SK-N-SH (cell line): ENCODE measurements at regions not wholly inside any gene's neighbourhood (a gene's known extent, or its start where the extent isn't known, plus 50 kb on each side); places are given as distances from the start of the nearest gene placed in this dataset.

Experiments used
- CTCF ChIA-PET: fragments of 300-600, 350-600 bp; formaldehyde crosslinking; extraction: SDS; loops from one replicate; lab custom pipeline; 2021; lab: Yijun Ruan, JAX
- POLR2A ChIA-PET: fragments of 350-600 bp; sonication (Branson Sonifier 250); formaldehyde crosslinking; extraction: SDS; loops from one replicate; lab custom pipeline; 2020; ENCODE audit warnings: antibody characterized with exemption, inconsistent platforms; lab: Yijun Ruan, JAX
- DNase-seq: peaks from one replicate; pipeline ENCODE4 v3.0.0; 2012
- H2AFZ ChIP-seq: fragments of 200-600 bp; sonication (generic); 2 replicates; pipeline ENCODE4 v1.8.1; 2016; ENCODE audit warnings: antibody characterized with exemption, mild to moderate bottlenecking, low read depth
- H3F3A ChIP-seq: fragments of 200-600 bp; sonication (generic); replicated peaks from 2 replicates; pipeline ENCODE3; 2016; ENCODE audit warnings: antibody characterized with exemption, mild to moderate bottlenecking; ENCODE audit not compliant: insufficient read depth
- H3K27ac ChIP-seq, 2 experiments: fragments of 200-500 bp in 1 of 2; fragments of 200-600 bp in 1 of 2; sonication (Bioruptor generic) in 1 of 2; sonication (generic), shearing (Covaris generic) in 1 of 2; 2 replicates each; pipeline versions ENCODE4 v1.5.1 to v1.6.1; 2014 to 2016; ENCODE audit warnings: low read depth in 2 of 2, inconsistent platforms in 1 of 2, low read length in 1 of 2, mild to moderate bottlenecking in 1 of 2, mixed read lengths in 1 of 2
- H3K27me3 ChIP-seq: fragments of 200-600 bp; sonication (generic), shearing (Covaris generic); 2 replicates; pipeline ENCODE4 v1.6.1; 2016; ENCODE audit warnings: mixed run types; ENCODE audit not compliant: insufficient read depth
- H3K36me3 ChIP-seq, 2 experiments: fragments of 200-500 bp in 1 of 2; fragments of 200-600 bp in 1 of 2; sonication (Bioruptor generic) in 1 of 2; sonication (generic) in 1 of 2; replicated peaks in 1 of 2; 2 replicates each; pipeline versions ENCODE3 to v1.5.1; 2014 to 2016; ENCODE audit warnings: low read length in 1 of 2, mild to moderate bottlenecking in 1 of 2; ENCODE audit not compliant: insufficient read depth in 2 of 2, control insufficient read depth in 1 of 2
- H3K4me1 ChIP-seq, 2 experiments: fragments of 200-500 bp in 1 of 2; fragments of 200-600 bp in 1 of 2; sonication (Bioruptor generic) in 1 of 2; sonication (generic), shearing (Covaris generic) in 1 of 2; 2 replicates each; pipeline versions ENCODE4 v1.5.1 to v1.6.1; 2014 to 2016; ENCODE audit warnings: low read depth in 1 of 2, low read length in 1 of 2, mixed run types in 1 of 2; ENCODE audit not compliant: insufficient read depth in 2 of 2, control insufficient read depth in 1 of 2
- H3K4me2 ChIP-seq: fragments of 200-600 bp; sonication (generic), shearing (Covaris generic); 2 replicates; pipeline ENCODE4 v1.6.1; 2017; ENCODE audit warnings: mixed run types
- H3K4me3 ChIP-seq, 2 experiments: fragments of 200-500 bp in 1 of 2; fragments of 200-600 bp in 1 of 2; sonication (Bioruptor generic) in 1 of 2; sonication (generic), shearing (Covaris generic) in 1 of 2; 2 replicates each; pipeline versions ENCODE4 v1.5.1 to v1.8.1; 2014 to 2016; ENCODE audit warnings: low read depth in 2 of 2, inconsistent platforms in 1 of 2, low read length in 1 of 2, mild to moderate bottlenecking in 1 of 2, mixed read lengths in 1 of 2, moderate library complexity in 1 of 2
- H3K79me2 ChIP-seq: fragments of 200-600 bp; sonication (generic); 2 replicates; pipeline ENCODE4 v1.8.1; 2017; ENCODE audit warnings: mild to moderate bottlenecking; ENCODE audit not compliant: insufficient read depth
- H3K9ac ChIP-seq: fragments of 200-600 bp; sonication (generic); 2 replicates; pipeline ENCODE4 v1.6.1; 2017; ENCODE audit warnings: mixed run types
- H3K9me2 ChIP-seq: fragments of 200-600 bp; sonication (generic); 2 replicates; pipeline ENCODE4 v1.6.1; 2017; ENCODE audit warnings: mixed run types
- H3K9me3 ChIP-seq: fragments of 200-600 bp; sonication (generic); 2 replicates; pipeline ENCODE4 v1.6.1; 2017; ENCODE audit warnings: mixed run types, mild to moderate bottlenecking, moderate library complexity
- H4K20me1 ChIP-seq: fragments of 200-600 bp; sonication (generic); 2 replicates; pipeline ENCODE4 v1.6.1; 2017; ENCODE audit warnings: mild to moderate bottlenecking, mixed run types; ENCODE audit not compliant: insufficient read depth
- CTCF ChIP-seq: fragments of 200-600 bp; sonication (generic); IDR thresholded peaks from 2 replicates; pipeline ENCODE4 v1.6.1; 2017; ENCODE audit warnings: antibody characterized with exemption, mild to moderate bottlenecking, moderate library complexity
- ELF1 ChIP-seq: IDR thresholded peaks from 2 replicates; pipeline ENCODE4 v1.4.0; 2012
- EP300 ChIP-seq, 2 experiments: IDR thresholded peaks; 2 replicates each; pipeline versions ENCODE4 v1.4.0 to v1.6.1; 2012; ENCODE audit warnings: borderline replicate concordance in 1 of 2, low read depth in 1 of 2, low read length in 1 of 2
- EZH2phosphoT487 ChIP-seq: fragments of 200-600 bp; sonication (generic); IDR thresholded peaks from 2 replicates; pipeline ENCODE4 v1.6.1; 2017; ENCODE audit warnings: low read depth, mixed run types, mild to moderate bottlenecking, antibody characterized with exemption, moderate library complexity, borderline replicate concordance
- FOXM1 ChIP-seq: IDR thresholded peaks from 2 replicates; pipeline ENCODE4 v1.4.0; 2012; ENCODE audit warnings: low read depth, mild to moderate bottlenecking
- GABPA ChIP-seq: IDR thresholded peaks from 2 replicates; pipeline ENCODE4 v1.4.0; 2012; ENCODE audit warnings: low read depth, mild to moderate bottlenecking
- GATA2 ChIP-seq: sonication (generic); formaldehyde crosslinking; IDR thresholded peaks from 2 replicates; pipeline ENCODE4 v1.5.0; 2020; ENCODE audit warnings: mild to moderate bottlenecking, missing genetic modification reagents
- IRF3 ChIP-seq: fragments of 150-350 bp; IDR thresholded peaks from 2 replicates; pipeline ENCODE4 v1.6.1; 2016; ENCODE audit warnings: mild to moderate bottlenecking, low read depth, low read length
- JUND ChIP-seq: IDR thresholded peaks from 2 replicates; pipeline ENCODE4 v1.4.0; 2012
- MAX ChIP-seq: IDR thresholded peaks from 2 replicates; pipeline ENCODE4 v1.4.0; 2012; ENCODE audit warnings: low read depth
- NFIC ChIP-seq: IDR thresholded peaks from 2 replicates; pipeline ENCODE4 v1.4.0; 2012; ENCODE audit warnings: borderline replicate concordance
- RFX5 ChIP-seq: IDR thresholded peaks from 2 replicates; pipeline ENCODE4 v1.6.1; 2012; ENCODE audit warnings: mild to moderate bottlenecking, improper control_type of control experiment, low read length
- RXRA ChIP-seq: IDR thresholded peaks from 2 replicates; pipeline ENCODE4 v1.4.0; 2012; ENCODE audit warnings: low read depth, mild to moderate bottlenecking, borderline replicate concordance
- TCF12 ChIP-seq: IDR thresholded peaks from 2 replicates; pipeline ENCODE4 v1.4.0; 2012
- YY1 ChIP-seq: IDR thresholded peaks from 2 replicates; pipeline ENCODE4 v1.4.0; 2012; ENCODE audit warnings: low read depth, mild to moderate bottlenecking
- WGBS: methylation state at CpG from one replicate; pipeline ENCODE4 v1.1.6; 2017; ENCODE audit warnings: low lambda C conversion rate; 5-methylcytosine and 5-hydroxymethylcytosine counted together

- no peaks in the 10 kb centered on the region for H3K9me3 ChIP-seq
- no peaks in the 10 kb centered on the region for H3K9me2 ChIP-seq
- H3K79me2 ChIP-seq, result no peaks in the 10 kb centered on the region
- POLR2A ChIA-PET, result no interaction called here
- H3K36me3 ChIP-seq, result no peaks in the 10 kb centered on the region
- no peak overlapping the region for H2AFZ ChIP-seq
- TF ChIP-seq FOXM1, result no peak
- TF ChIP-seq YY1, result no peak
- TF ChIP-seq RFX5, result no peak
- TF ChIP-seq CTCF, result no peak
- no peak for TF ChIP-seq EZH2phosphoT487
- TF ChIP-seq GATA2 (CRISPR knock-in tag), result no peak
- TF ChIP-seq ELF1, result no peak
- TF ChIP-seq RXRA, result no peak
- TF ChIP-seq IRF3, result no peak
- TF ChIP-seq GABPA, result no peak
- TF ChIP-seq TCF12, result no peak
- no peak for DNase-seq
- H3F3A ChIP-seq, result no peaks in the 10 kb centered on the region
- WGBS, result 7% methylated on average over 6 of the region's 6 CpGs
- H4K20me1 ChIP-seq, result no peaks in the 10 kb centered on the region
- H3K4me2 ChIP-seq, result no peak overlapping the region
- H3K9ac ChIP-seq, result no peak overlapping the region
- no peak overlapping the region for H3K27ac ChIP-seq
- H3K4me1 ChIP-seq, result no peaks in the 10 kb centered on the region
- H3K27me3 ChIP-seq, result peaks cover 5% of the 10 kb centered on the region; the same call in 1 of the 2 replicates
- no peak overlapping the region for H3K4me3 ChIP-seq
- CTCF ChIA-PET, result no interaction called here
Observed at GRCh38 chr5:2690293-2690692, 61.2 kb downstream of the IRX2 start.

GRCh38 chr5:2688586-2688985, 62.9 kb downstream of the IRX2 start:
- CTCF ChIA-PET, result no interaction called here
- H3K36me3 ChIP-seq, result no peaks in the 10 kb centered on the region
- DNase-seq, result no peak
- no peak overlapping the region for H3K27ac ChIP-seq
- H3K9ac ChIP-seq, result no peak overlapping the region
- H3K9me3 ChIP-seq, result no peaks in the 10 kb centered on the region
- H3F3A ChIP-seq, result no peaks in the 10 kb centered on the region
- H4K20me1 ChIP-seq, result no peaks in the 10 kb centered on the region
- H2AFZ ChIP-seq, result no peak overlapping the region
- no peak overlapping the region for H3K4me2 ChIP-seq
- WGBS, result 20% methylated on average over 5 of the region's 5 CpGs
- POLR2A ChIA-PET, result no interaction called here
- no peaks in the 10 kb centered on the region for H3K9me2 ChIP-seq
- H3K4me1 ChIP-seq, result no peaks in the 10 kb centered on the region
- peaks cover 10% of the 10 kb centered on the region; the same call in 1 of the 2 replicates for H3K27me3 ChIP-seq
- no peak overlapping the region for H3K4me3 ChIP-seq
- H3K79me2 ChIP-seq, result no peaks in the 10 kb centered on the region
- TF ChIP-seq YY1 (no peak), RXRA (no peak), EP300 (IDR thresholded peaks at IDR 0.05; ENCODE audit: borderline replicate concordance in 1 of 2, low read depth in 1 of 2, low read length in 1 of 2) (no peak), NFIC (no peak), MAX (no peak), FOXM1 (no peak), JUND (no peak)
